GM10248 (cell line): ENCODE measurements at regions not wholly inside any gene's neighbourhood (a gene's known extent, or its start where the extent isn't known, plus 50 kb on each side); places are given as distances from the start of the nearest gene placed in this dataset.

Experiments
- CTCF ChIA-PET: fragments of 300-600 bp; sonication (Branson Sonifier 250); formaldehyde crosslinking; extraction: SDS; loops from one replicate; lab custom pipeline; 2021; ENCODE audit warnings: antibody characterized with exemption; lab: Yijun Ruan, JAX
- POLR2A ChIA-PET: fragments of 350-650 bp; sonication (Branson Sonifier 250); formaldehyde crosslinking; extraction: SDS; loops from one replicate; lab custom pipeline; 2020; ENCODE audit warnings: antibody characterized with exemption; lab: Yijun Ruan, JAX
- DNase-seq: peaks from one replicate; pipeline ENCODE4 v3.0.0; 2012; ENCODE audit errors: extremely low spot score
- TF ChIP-seq, protein P1 (sequence below): IDR thresholded peaks from 2 replicates; pipeline ENCODE4 v1.5.1; 2012; ENCODE audit warnings: mild to moderate bottlenecking, low read depth; ENCODE audit errors: extremely low read depth, missing control alignments, control extremely low read depth

DNA sequence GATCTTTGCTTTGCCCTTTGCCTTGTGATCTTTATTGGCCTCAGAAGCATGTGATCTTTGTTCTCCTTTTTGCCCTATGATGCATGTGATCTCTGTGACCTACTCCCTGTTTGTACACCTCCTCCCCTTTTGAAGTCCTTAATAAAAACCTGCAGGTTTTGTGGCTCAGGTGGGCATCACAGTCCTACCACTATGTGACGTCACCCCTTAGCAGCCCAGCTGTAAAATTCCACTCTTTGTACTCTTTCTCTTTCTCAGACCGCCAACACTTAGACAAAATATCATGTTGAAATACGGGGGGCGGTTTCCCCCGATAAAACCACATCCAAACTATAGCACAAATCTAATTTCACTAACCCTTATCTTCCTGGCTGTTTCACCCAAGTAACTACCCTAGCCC is 76.7 kb upstream of the RAPGEF4 start:
- DNase-seq: no peak
- ChIA-PET CTCF (no interaction called here), POLR2A (no interaction called here)
- TF ChIP-seq, protein P1, sequence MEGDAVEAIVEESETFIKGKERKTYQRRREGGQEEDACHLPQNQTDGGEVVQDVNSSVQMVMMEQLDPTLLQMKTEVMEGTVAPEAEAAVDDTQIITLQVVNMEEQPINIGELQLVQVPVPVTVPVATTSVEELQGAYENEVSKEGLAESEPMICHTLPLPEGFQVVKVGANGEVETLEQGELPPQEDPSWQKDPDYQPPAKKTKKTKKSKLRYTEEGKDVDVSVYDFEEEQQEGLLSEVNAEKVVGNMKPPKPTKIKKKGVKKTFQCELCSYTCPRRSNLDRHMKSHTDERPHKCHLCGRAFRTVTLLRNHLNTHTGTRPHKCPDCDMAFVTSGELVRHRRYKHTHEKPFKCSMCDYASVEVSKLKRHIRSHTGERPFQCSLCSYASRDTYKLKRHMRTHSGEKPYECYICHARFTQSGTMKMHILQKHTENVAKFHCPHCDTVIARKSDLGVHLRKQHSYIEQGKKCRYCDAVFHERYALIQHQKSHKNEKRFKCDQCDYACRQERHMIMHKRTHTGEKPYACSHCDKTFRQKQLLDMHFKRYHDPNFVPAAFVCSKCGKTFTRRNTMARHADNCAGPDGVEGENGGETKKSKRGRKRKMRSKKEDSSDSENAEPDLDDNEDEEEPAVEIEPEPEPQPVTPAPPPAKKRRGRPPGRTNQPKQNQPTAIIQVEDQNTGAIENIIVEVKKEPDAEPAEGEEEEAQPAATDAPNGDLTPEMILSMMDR: no peak

GRCh38 chr2:172662099-172662498 is 73.5 kb upstream of the RAPGEF4 start:
- CTCF ChIA-PET: interaction anchor here (1.0 to 3.1 kb wide), 3 partner anchors 12 to 25 kb away, joined by 3 to 15 read pairs (median 3); no protein-coding TSS in a partner anchor
- POLR2A ChIA-PET: no interaction called here
- no peak for DNase-seq
- TF ChIP-seq, protein P1: no peak

- ChIA-PET CTCF (no interaction called here), POLR2A (no interaction called here)
- DNase-seq: no peak
- TF ChIP-seq, protein P1: no peak
Measured at GRCh38 chr2:172664766-172665165, 70.9 kb upstream of the RAPGEF4 start.

GRCh38 chr2:172667581-172668325 is 67.9 kb upstream of the RAPGEF4 start:
- ChIA-PET POLR2A (no interaction called here), CTCF (interaction anchor here (1.2 to 1.4 kb wide), 2 partner anchors 12 to 19 kb away, joined by 3 to 6 read pairs; no protein-coding TSS in a partner anchor)
- TF ChIP-seq, protein P1: no peak
- no peak for DNase-seq

DNA sequence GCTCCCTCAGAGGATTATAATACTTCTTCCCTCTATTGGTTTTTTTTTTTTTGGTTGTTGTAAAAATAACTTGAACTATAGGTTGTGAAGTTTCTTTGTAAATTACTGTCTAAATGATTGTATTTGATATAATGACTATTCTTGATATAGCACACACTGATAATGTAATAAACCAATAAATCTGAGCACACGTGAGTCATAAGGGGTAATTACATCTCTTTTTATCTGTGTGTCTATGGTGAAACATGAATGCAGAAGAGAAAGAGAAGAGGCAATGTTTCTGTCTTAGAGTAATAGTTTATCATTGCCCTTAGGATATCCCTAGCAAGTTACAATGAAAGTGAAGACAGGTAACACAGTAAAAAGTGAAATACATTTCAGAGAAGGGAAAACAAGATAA is 64.1 kb upstream of the RAPGEF4 start:
- POLR2A ChIA-PET: no interaction called here
- DNase-seq: no peak
- CTCF ChIA-PET: interaction anchor here (1.3 to 1.8 kb wide), 2 partner anchors 42 to 74 kb away, joined by 4 to 5 read pairs; no protein-coding TSS in a partner anchor
- TF ChIP-seq, protein P1: no peak

DNA sequence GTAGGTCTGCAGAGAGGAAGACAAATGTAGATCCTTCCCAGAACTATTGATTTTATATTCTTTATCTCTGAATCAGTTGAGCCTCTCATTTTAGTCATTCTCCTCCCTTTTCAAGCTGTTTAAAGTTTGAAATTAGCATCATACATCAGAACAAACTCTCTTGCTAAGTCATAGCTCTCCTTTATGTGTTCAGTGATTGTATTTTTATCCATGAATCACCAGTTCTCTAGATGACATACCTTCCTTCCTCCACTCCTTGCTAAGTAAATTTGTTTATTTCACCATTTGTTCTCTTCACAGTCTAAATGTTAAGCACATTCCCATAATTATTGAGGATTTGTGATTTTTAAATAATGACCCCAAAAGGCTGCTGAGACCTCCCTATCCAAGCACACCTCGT is 63.5 kb upstream of the RAPGEF4 start:
- CTCF ChIA-PET: no interaction called here
- TF ChIP-seq, protein P1: no peak
- POLR2A ChIA-PET: no interaction called here
- DNase-seq: no peak
